GM21717 (cell line): ENCODE measurements at regions not wholly inside any gene's neighbourhood (a gene's known extent, or its start where the extent isn't known, plus 50 kb on each side); places are given as distances from the start of the nearest gene placed in this dataset.
A peak's percentile ranks its signal among the peaks of the same experiment; 100 is the strongest.
"Not testable (repeated sequence)": the region's sequence is repeated elsewhere in the genome, so short reads cannot be mapped to it uniquely, and the experiment has no call there.

ENCODE experiments used
- ATAC-seq: cut with Tn5 transposase; IDR thresholded peaks from one replicate; pipeline ENCODE4 v1.9.1; 2021; ENCODE audit warnings: mild to moderate bottlenecking, moderate library complexity; ENCODE audit not compliant: unreplicated experiment

GRCh38 chr2:41142478-41142877 is 690.6 kb upstream of the SLC8A1 start:
- ATAC-seq, result no peak

DNA sequence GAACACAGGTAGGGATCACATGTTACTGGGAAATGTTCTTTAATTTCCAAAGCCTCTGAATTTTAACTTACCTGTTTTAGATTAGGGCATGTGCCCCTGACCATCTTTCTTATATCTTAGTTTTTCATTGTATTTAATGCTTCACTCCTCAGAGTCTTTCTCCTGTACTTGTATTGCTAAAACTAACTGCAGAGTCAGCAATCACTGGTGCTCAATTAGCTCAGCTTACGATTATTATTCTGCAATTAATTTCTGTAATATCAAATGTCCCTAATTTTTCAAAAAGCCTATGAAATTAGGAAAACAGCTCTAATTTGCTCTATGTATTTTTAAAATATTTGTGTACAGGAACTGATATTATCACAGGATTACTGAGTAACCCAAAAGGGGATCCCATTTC is 693.2 kb upstream of the SLC8A1 start:
- ATAC-seq, result no peak

GRCh38 chr2:41149054-41149453 is 697.2 kb upstream of the SLC8A1 start:
- no peak for ATAC-seq

DNA sequence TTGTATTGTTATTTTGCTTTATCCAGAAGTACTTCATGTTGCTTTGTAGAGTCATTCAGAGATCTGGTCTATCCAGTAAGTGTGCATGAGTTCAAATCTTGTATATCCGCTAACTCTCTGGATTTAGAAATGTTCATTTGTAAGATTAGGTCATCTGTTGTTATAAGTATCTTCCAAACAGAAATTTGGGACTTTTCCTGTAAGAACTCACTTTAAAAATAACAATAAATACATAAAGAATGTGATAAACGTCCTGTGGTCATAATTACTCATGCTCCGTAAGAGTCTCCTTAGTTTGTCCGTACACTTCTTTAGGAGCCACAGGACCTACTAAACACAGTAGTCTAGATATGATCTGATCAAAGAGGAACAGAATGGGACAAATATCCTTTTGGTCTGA is 699.9 kb upstream of the SLC8A1 start:
- no peak for ATAC-seq

GRCh38 chr2:41152318-41152717 is 700.4 kb upstream of the SLC8A1 start:
- no peak for ATAC-seq

- no peak for ATAC-seq
Observed at GRCh38 chr2:41160439-41160838, 708.5 kb upstream of the SLC8A1 start.

- no peak for ATAC-seq
Observed at GRCh38 chr2:41167014-41167413, 715.1 kb upstream of the SLC8A1 start.

DNA sequence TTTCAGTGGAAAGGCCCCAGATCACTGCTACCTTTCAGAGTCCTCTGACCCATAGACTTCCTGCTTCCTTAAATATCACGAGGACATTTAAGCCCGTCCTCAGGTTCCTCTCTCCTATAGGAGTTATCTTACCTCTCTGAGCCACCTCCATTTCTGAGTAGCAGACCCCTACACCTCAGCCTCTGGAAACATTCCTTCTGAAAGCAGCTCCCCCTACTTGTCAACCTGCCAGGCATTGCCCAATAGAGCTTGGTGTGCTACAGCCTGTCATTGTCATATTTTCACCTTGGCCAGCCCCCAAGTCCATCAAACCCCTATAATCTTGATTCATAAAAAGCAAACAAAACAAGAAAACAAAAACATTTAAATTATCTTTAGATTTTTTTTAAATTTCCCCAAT is 717.9 kb upstream of the SLC8A1 start:
- ATAC-seq, result no peak

DNA sequence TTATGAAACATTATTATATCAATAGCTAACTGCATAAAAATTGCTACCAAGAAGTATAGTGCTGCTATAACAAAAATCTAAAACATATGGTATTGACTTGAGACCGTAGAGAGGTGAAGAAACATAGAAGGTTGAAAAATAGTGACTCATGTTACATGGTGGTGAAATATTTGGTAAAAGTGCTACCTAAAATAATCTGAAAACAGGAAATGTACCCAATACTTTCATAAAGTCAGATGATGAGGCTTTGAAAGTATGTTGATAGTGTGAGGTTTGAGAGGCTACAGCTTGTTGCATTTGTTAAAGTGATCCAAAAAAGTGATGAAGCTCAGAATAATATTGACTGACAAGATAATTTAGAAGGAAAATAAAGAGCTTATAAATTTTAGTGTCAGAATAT is 718.7 kb upstream of the SLC8A1 start:
- no peak for ATAC-seq

GRCh38 chr2:41180387-41180786 is 728.5 kb upstream of the SLC8A1 start:
- no peak for ATAC-seq

DNA sequence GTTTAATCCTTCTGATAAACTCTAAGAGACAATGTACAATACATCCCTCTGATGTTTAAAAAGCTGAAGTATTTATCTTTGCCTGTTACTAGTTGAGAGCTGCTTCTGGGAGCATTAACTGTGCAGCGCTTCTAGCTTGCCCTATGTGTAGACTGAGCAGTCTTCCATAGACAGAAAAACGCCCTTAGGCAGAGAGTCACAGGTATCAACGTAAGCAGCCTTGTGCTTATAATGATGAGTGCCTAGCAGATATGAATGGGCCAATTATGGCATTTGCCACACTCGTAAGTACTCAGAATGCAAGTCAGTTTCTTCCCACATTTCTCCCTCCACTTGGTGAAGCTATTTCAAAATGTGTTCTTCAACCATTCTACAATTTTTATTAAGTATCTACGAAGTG is 731.1 kb upstream of the SLC8A1 start:
- no peak for ATAC-seq

- ATAC-seq, result no peak
Observed at GRCh38 chr2:41187376-41188122, 735.7 kb upstream of the SLC8A1 start.

DNA sequence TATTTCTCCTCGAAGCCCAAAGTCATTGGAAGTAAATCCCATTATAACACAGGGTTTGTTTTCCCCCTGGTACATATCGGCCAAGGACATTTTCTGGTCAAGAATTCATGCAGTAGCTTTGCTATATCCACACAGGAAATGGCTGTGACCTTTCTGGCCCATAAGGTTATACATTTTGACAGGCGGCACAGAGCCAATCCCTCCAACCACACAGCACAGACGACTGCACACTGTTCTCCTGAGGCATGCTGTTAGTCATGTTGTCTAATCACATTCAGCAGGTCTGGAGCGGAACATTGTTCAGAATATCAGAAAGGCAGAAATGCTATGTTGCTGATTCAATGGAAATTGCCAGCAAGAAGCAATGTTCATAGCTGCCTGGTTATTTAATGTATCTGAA is 742.3 kb upstream of the SLC8A1 start:
- ATAC-seq, result no peak

GRCh38 chr2:41197781-41198180 is 745.9 kb upstream of the SLC8A1 start:
- no peak for ATAC-seq

- ATAC-seq, result no peak
Observed at GRCh38 chr2:41199334-41199733, 747.4 kb upstream of the SLC8A1 start.

DNA sequence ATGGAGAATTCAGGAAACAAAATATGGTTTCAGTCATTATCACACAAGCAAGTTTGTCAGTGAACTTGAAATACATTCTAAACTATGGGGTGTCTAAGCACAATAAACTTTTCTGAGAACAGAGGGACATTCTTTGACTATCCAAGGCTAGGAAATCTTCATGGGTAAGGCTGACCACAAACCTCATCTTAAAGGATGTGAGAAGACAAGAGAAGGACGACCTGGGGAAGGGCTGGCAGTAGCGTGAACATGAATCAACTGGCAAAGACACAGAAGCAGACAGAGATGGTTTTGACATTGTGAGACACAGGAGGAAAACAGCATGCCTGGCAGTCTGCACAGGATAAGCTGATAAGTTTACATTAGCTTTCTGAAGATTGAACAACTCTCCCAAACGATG is 752.4 kb upstream of the SLC8A1 start:
- no peak for ATAC-seq

GRCh38 chr2:41206004-41206403 is 754.1 kb upstream of the SLC8A1 start:
- ATAC-seq, result no peak

GRCh38 chr2:41207578-41207977 is 755.7 kb upstream of the SLC8A1 start:
- no peak for ATAC-seq

DNA sequence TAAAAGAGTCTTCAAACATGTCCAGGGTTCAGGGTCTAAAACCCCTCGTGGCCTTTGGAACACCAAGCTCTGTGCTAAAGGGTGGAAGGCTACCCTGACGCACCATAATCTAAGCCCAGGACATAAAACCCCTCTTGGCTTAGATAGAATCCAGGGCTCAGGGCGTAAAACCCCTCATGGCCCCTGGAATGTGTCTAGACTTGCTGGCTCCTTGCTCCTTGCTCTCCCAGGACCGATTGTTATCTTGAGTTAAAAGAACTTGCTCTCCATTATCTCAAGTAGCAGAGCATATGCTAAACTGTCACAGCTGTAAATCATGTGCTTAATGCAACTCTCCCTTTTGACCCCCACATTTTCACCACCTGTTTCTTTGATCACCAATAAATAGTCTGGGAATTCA is 758.1 kb upstream of the SLC8A1 start:
- not testable (repeated sequence) for ATAC-seq

DNA sequence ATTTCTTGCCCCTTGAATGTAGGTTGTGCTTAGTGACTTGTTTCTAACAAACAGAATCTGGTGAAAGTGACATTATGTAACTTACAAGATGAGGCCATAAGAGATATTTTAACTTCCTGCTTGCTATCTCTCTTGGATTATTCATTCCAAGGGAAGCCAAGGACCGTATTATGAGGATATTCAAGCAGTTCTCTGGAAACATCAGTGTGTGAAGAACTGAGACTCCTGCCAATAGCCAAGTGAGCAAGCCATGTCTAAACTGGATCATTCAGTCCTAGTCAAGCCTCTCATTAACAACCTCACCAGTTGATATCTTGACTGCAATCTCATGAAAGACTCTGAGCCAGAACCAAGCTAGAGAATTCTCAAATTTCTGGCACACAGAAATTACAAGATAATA is 765.1 kb upstream of the SLC8A1 start:
- no peak for ATAC-seq

DNA sequence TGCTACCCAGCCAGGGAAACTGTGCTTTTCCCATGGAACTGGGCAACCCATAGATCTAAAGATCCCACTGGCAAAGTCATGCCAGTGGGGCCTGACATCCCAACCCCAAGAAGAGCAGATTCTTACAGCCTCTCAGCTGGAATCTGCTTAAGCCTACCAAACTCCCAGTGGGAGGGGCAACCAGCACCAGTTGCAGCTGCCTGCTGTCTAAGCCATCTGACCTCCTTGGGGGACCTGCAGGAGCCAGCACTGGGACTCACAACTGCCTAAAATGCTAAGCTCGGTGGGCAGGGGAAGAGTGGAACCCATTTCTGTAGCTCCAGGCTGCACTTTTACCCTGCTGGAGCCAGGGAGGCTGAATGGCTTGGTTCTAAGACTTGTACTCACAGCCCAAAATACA is 770.7 kb upstream of the SLC8A1 start:
- no peak for ATAC-seq

DNA sequence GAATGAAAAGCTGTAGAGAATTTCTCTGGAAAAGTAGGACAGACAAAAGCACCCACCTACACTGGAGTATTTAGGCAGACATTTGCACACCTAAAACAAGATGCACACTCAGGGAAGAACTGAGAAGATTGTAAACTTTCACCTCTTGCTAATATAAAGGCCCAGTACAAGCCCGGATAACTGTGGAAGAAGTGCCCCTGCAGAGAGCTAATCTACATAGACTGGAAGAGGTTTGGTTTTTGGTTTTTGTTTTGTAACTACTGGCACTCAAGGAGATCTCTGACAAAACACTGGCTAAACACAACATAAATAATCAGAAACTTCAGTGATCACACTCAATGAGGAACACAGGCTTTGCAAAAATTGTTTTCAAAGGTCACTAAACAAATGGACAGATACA is 782.2 kb upstream of the SLC8A1 start:
- ATAC-seq, result no peak

DNA sequence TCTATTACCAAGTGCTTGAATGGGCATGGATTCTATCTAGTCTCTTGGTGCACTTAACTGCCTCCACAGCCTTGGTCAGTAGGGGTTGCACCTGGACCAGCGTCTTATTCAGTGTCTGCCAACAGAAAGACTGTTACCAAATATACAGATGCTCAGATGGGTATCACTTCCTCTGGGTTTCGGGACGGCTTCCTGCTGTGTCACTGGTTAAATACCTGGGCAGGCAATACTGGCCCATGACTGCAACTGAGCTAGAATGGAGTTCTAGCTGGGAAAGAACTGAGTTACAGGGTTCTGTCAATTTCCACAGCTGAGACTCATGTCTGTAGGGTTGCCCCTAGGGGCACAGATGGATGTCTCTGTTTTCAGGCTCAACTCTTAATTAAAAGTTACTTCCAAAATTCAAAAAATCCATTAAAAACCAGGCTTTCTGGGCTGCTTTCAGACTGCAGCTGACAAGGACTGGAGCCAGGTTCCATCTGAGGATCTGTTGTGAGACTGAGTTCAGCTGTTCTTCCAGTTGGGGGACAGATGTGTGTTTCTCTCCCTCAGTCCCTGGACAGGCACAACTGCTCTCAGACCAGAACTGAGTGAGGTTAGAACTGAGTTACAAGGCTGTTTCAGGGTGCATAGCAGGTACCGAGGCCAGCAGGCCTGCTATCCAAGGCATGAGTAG is 789.6 kb upstream of the SLC8A1 start:
- ATAC-seq, result peak; percentile 79
